ENCODE measurements at regions not wholly inside any gene's neighbourhood (a gene's known extent, or its start where the extent isn't known, plus 50 kb on each side); places are given as distances from the start of the nearest gene placed in this dataset.

- in situ Hi-C loops (cut with HindIII; ENCODE audit: extremely low pct_ligation_motif_present, low pct_unique_long_range_greater_than_20kb) (no loop called here), intact Hi-C loops (cut with micrococcal nuclease; ENCODE audit: unreplicated experiment) (no loop called here)
- Histone ChIP-seq H3K79me2 (ENCODE audit: insufficient read depth, low read length) (no peaks in the 10 kb centered on the region), H3K4me1 (ENCODE audit: insufficient read depth, low read length) (no peaks in the 10 kb centered on the region), H3K4me2 (ENCODE audit: low read depth, low read length) (no peak overlapping the region), H2AFZ (ENCODE audit: low read length) (no peak overlapping the region), H4K20me1 (ENCODE audit: insufficient read depth, low read length) (no peaks in the 10 kb centered on the region), H3K27me3 (ENCODE audit: control insufficient read depth in 1 of 2, insufficient read depth in 2 of 2, low read length in 2 of 2) (no peaks in the 10 kb centered on the region; a peak in 1 of 5 replicates), H3K27ac (ENCODE audit: extremely low read length, insufficient read depth, low read length) (no peak overlapping the region), H3K4me3 (replicated peaks in 1 of 3; ENCODE audit: insufficient read depth in 1 of 3, low read depth in 2 of 3, low read length in 3 of 3) (no peak overlapping the region), H3K9me3 (ENCODE audit: low read length) (no peaks in the 10 kb centered on the region), H3K9ac (ENCODE audit: insufficient read depth, low read depth, low read length) (no peak overlapping the region), H3K36me3 (replicated peaks in 1 of 2; ENCODE audit: control insufficient read depth in 1 of 2, insufficient read depth in 2 of 2, low read length in 2 of 2) (no peaks in the 10 kb centered on the region)
- DNase-seq (ENCODE audit: low spot score) (no peak), FAIRE-seq (no peak), ATAC-seq (no peak)
- POLR2A ChIA-PET: no interaction called here
- CTCF ChIA-PET (ENCODE audit: low intra/inter-chr PET ratio, low total read pairs): no interaction called here
- BruUV-seq (replicated peaks): no TSS peak
- WGBS (ENCODE audit: low lambda C conversion rate): 17% methylated on average over 6 of the region's 6 CpGs
- TF ChIP-seq RARA (CRISPR knock-in tag; IDR thresholded peaks at IDR 0.05) (no peak), LCORL (IDR thresholded peaks at IDR 0.05) (no peak), LCORL (CRISPR knock-in tag; IDR thresholded peaks at IDR 0.05) (no peak), HIVEP1 (CRISPR knock-in tag; IDR thresholded peaks at IDR 0.05) (no peak), ZNF83 (CRISPR knock-in tag; IDR thresholded peaks at IDR 0.05; ENCODE audit: borderline replicate concordance) (no peak), ZNF10 (CRISPR knock-in tag; IDR thresholded peaks at IDR 0.05; ENCODE audit: borderline replicate concordance, low read depth) (no peak), MXD1 (CRISPR knock-in tag; IDR thresholded peaks at IDR 0.05) (no peak)
These were observed 750.7 kb downstream of the KCNJ18 start for GRCh38 chr17:22443061-22443460.

GRCh38 chr17:22453181-22453580 lies 760.9 kb downstream of the KCNJ18 start:
- H3K79me2 ChIP-seq (ENCODE audit: insufficient read depth, low read length): no peaks in the 10 kb centered on the region
- in situ Hi-C loops (cut with HindIII; ENCODE audit: extremely low pct_ligation_motif_present, low pct_unique_long_range_greater_than_20kb): loop anchor here (25.0 kb wide), 2 partner anchors 91 to 109 kb away; no protein-coding TSS in a partner anchor
- no peaks in the 10 kb centered on the region for H3K9me3 ChIP-seq (ENCODE audit: low read length)
- no peaks in the 10 kb centered on the region for H3K36me3 ChIP-seq (replicated peaks in 1 of 2; ENCODE audit: control insufficient read depth in 1 of 2, insufficient read depth in 2 of 2, low read length in 2 of 2)
- 58% methylated on average over 15 of the region's 19 CpGs for WGBS (ENCODE audit: low lambda C conversion rate)
- H3K27ac ChIP-seq (ENCODE audit: extremely low read length, insufficient read depth, low read length): no peak overlapping the region
- no TSS peak for BruUV-seq (replicated peaks)
- FAIRE-seq (no peak), DNase-seq (ENCODE audit: low spot score) (no peak), ATAC-seq (no peak)
- ChIA-PET CTCF (ENCODE audit: low intra/inter-chr PET ratio, low total read pairs) (no interaction called here), POLR2A (no interaction called here)
- intact Hi-C loops (cut with micrococcal nuclease; ENCODE audit: unreplicated experiment): no loop called here
- no peak overlapping the region for H2AFZ ChIP-seq (ENCODE audit: low read length)
- H3K27me3 ChIP-seq (ENCODE audit: control insufficient read depth in 1 of 2, insufficient read depth in 2 of 2, low read length in 2 of 2): no peaks in the 10 kb centered on the region; a peak in 1 of 5 replicates
- no peaks in the 10 kb centered on the region for H4K20me1 ChIP-seq (ENCODE audit: insufficient read depth, low read length)
- no peaks in the 10 kb centered on the region for H3K4me1 ChIP-seq (ENCODE audit: insufficient read depth, low read length)
- TF ChIP-seq ZNF691 (CRISPR knock-in tag; IDR thresholded peaks at IDR 0.05; ENCODE audit: borderline replicate concordance, low read depth) (no peak), FOSL2 (CRISPR knock-in tag; IDR thresholded peaks at IDR 0.05) (no peak), CC2D1A (CRISPR knock-in tag; IDR thresholded peaks at IDR 0.05) (no peak), ATF3 (CRISPR knock-in tag; IDR thresholded peaks at IDR 0.05) (no peak), ZNF484 (CRISPR knock-in tag; IDR thresholded peaks at IDR 0.05; ENCODE audit: borderline replicate concordance, low read depth) (no peak), ATF2 (CRISPR knock-in tag; IDR thresholded peaks at IDR 0.05) (no peak), SOX5 (CRISPR knock-in tag; IDR thresholded peaks at IDR 0.05; ENCODE audit: borderline replicate concordance) (no peak), PPARG (CRISPR knock-in tag; conservative IDR thresholded peaks at IDR 0.05) (no peak), ZNF329 (CRISPR knock-in tag; IDR thresholded peaks at IDR 0.05; ENCODE audit: low read depth) (no peak)
- no peak overlapping the region for H3K4me3 ChIP-seq (replicated peaks in 1 of 3; ENCODE audit: insufficient read depth in 1 of 3, low read depth in 2 of 3, low read length in 3 of 3)
- no peak overlapping the region for H3K9ac ChIP-seq (ENCODE audit: insufficient read depth, low read depth, low read length)
- no peak overlapping the region for H3K4me2 ChIP-seq (ENCODE audit: low read depth, low read length)
